Inflammatory macrophage (primary cell): ENCODE measurements at regions not wholly inside any gene's neighbourhood (a gene's known extent, or its start where the extent isn't known, plus 50 kb on each side); places are given as distances from the start of the nearest gene placed in this dataset.

ENCODE experiments used
- DNase-seq, 2 donors: peaks; one replicate each; pipeline ENCODE4 v3.0.0-alpha.2; 2020 to 2022

DNA sequence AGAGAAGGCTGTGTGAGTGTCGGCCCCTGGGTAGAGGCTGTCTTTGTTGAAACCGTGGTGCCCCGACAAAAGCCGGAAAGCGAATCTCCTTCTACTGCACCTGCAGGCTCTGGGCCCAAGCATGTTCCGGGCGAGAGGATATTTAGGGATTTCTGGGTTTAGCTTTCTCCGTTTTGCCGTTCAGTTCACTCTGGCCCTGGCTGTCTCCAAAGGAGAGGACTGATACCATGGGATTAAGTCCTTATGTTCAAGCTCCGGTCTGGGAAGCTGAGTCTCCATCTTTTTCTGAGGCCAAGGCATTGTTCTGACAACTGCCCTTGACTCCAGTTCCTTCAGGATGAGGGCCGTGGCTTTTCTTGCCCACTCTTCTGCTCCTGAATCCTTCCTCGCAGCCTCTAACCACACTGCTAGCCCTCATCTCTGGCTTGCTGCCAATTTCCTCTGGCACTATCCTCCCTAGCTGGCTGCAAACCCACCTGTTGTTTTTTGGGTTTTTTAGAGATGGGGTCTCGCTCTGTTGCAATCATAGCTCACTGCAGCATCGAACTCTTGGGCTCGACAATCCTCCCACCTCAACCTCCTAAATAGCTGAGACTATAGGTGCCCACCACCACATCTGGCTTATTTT is 206.8 kb downstream of the SKIDA1 start:
- no peak for DNase-seq

DNA sequence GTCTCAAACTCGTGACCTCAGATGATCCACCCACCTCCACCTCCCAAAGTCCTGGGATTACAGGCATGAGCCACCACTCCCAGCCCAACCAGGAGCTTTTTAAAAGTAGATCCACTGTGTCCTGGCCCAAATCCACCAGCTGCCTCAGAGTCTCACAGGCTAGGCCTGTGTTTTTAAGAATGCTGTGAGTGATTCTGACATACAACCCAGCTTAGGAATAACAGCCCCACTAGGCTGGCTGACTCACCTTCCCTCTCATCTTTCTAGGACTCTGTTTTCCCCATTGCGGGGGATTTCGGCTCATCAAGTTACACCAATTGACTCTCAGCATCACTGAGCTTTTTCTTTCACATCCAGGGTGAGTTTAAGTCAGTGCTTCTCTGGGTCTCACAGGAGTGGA is 207.6 kb downstream of the SKIDA1 start:
- DNase-seq: no peak

DNA sequence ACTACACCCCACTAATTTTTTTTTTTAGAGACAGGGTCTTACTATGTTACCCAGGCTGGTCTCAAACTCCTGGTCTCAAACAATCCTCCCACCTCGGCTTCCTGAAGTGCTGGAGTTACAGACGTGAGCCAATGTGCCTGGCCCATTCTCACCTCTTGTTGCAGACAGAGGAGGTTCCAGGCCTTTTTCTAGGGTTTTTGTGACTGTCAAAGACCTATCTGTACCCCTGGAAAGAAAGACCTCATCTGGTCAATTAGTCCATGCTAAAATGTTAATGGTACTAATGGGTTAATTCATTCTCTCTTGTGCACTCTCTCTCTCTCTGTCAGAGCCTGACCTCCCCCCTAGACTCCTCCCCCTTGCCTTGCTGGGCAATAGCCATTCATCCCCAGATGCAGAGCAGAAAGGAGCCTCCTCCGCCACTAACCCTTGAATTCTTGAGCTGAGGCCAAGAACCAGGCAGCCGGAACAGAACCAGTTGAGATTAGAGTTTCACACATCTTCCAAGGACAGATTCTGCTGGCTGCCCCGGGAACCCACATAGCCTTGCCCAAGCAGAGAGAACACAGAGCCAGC is 209.7 kb downstream of the SKIDA1 start:
- no peak for DNase-seq

DNA sequence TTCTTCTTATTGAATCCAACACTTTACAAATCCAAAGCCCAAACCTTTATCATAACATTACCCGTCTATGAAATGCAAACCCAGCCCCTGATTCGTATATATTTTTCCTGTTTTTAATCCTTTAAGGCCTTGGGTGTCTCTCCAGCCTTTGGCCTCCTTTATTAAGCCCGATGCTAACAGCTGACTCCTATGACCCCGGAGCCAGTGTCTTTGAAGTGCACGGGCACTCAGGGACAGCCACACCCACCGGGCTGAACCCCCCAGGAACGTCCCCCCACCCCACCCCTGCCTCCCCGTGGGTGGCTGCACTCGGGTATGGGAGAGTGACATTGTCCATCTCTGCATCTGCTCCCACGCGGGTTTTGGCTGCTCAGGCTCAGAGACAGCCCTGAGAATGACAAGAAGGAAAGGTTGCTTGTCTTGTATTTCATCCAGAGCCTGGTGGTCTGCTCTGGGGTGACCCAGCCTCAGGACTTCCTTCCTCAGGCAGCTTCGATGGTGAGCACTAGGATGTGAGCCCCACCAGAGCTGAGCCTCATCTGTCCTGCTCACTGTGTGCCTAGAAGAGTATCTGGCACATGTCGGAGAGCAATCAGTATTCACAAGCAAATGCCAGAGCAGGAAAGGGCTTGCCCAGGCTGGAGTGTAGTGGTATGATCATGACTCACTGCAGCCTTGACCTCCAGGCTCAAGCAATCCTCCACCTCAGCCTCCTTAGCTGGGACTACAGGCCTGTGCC is 210.4 kb downstream of the SKIDA1 start:
- no peak for DNase-seq

DNA sequence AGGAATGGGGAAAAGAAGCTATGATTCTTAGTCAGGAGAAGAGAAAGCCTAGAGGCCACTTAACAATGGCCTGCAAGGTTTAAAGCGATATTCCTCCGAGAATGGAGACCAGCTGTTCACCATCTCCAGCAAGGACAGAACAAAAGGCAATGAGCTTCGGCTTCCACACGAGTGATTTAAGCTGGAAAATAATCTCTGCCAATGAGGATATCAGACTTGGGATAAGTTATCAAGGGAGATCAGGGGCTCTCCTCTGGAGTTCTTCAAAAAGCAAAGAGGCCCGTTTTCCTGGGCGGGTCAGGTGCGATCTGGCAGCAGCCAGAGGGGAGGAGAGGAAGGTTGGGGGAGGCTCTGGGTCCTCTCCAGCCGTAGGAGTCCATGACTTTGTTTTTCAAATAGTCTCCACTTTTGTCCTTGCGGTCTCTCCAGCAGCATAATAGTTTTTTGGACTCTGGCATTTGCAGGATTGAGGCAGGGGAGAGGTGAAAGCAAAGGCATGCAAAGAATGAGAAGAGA is 211.3 kb downstream of the SKIDA1 start:
- no peak for DNase-seq

DNA sequence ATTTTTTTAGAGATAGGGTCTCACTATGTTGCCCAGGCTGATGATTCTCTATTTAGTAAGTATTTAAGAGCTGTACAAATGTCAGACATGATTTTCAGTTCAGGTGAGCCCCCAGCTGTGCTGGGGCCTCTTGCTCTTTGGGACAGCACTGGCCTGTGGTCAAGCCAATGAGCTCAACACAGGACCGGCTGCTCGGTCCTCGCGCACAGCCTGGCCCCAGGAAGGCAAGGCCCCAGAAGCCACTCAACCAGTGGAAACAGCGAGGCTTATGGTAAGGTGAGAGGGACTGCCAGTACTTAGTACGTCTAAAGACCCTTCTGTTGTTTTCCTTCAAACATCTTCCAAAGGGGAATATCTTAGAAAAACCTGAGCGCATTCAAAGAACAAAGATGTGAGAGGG is 211.8 kb downstream of the SKIDA1 start:
- no peak for DNase-seq

DNA sequence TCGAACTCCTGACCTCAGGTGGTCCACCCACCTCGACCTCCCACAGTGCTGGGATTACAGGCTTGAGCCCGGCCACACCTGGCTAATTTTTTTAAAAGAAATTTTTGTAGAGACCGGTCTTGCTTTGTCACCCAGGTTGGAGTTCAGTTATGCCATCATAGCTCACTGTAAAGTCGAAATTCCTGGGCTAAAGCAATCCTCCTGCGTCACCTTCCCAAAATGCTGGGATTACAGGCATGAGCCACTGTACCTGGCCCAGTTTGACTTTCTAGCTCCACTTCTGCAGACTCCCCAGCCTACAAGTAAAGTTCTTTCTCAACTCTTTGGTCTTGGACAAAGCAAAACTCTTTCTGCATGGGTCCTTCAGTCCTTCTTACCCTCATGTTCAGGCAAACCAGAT is 214.1 kb downstream of the SKIDA1 start:
- DNase-seq: no peak

DNA sequence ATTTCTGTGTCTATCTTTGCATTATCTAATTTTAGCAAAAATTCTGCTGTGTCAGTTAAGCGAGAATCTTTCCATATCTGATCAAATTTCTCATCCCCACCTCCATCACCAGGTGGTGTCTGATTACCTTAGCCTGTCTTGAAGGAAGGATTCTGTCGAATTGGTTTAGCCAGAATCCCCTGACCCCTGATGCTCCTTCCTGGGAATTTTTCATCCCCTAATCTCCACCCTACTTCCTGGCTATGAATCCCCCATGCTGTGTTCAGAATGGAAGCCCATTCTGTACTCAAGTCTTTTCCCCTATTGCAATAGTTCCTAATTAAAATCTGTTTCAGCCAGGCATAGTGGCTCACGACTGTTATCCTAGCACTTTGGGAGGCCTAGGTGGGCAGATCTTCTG is 216.1 kb downstream of the SKIDA1 start:
- no peak for DNase-seq

DNA sequence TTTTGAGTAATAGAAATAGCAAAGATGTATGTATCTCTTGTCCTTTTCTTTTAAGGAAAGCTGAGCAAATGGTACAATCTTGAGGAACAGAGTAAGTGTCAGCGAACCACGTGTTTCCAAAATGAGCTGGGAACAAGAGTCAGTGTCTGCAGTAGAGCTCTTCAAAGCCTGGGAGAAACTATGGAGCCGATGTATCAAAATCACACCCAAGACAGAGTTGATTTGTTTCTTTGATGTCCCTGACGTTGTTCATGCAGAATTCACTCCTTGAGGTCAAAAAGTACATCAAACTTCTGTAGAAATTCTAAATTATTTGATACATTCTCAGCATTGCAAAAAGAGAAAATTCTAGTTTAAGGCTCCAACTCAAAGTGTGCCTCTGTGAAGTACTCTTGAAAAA is 216.5 kb downstream of the SKIDA1 start:
- no peak for DNase-seq

DNA sequence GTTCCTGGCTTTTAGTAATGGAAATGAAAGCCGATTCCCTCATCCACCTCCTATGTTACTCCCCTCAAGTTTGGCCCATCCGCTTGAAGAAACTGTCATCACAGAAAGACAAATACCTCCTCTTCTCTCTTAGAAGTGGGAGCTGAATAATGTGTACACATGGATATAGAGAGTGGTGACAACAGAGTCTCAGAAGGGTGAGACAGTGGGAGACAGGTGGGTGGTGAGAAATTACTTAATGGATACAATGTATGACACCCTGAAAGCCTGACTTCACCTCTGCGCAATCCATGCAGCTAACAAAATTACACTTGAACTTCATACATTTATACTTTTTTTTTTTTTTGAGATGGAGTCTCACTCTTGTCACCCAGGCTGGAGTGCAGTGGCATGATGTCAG is 217.5 kb downstream of the SKIDA1 start:
- DNase-seq: no peak

DNA sequence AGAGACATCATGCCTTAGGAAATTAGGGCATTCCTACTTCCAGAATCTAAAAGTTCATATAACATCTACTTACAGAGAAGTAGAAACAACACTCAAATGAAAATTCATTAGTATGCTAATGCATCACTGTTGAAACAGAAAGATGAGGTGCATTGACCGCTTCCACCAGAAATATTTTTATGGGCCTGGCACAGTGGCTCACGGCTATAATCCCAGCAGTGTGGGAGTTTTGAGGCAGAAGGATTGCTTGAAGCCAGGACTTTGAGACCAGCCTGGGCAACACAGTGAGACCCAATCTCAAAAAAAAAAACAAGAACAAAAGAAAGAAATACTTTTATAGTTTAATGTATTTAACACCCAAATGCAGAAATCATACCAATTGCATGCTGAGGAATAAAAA is 220.9 kb downstream of the SKIDA1 start:
- DNase-seq: no peak

DNA sequence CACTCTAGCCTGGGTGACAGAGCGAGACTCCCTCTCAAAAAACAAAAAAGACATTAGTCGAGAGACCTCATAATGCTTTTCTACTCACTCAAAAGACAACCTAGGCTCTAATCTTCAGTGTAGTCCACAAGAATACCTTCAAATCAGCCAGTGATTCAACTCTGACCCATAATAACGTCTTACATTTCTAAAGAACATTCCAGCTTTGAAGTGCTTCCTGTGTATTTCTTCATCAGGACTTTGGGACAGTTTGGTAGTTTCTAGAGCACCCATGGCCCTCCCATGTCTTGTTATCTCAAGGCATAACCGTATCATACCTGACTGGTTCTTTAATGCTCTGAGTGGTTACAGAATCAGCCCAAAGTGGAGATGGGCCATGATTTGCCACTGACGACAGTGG is 221.3 kb downstream of the SKIDA1 start:
- DNase-seq: no peak

DNA sequence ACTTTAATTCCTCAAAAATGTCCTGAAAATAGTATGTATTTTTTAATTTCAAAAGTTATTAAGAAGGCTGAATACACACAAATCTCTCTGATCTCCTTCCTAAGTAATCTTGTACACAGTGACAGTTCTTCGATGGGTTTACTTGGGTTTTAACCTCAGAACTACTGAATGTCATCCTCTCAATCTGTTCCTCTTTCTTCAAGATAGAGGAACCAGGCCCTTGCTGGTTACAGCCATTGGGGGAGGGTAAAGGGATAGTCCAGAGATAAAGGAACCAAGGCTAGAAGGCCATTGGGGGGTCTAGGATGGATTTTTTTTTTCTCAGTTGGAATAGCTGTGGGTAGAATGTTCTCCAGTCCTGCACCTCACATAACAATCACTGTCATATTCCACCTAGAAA is 224.9 kb downstream of the SKIDA1 start:
- peak; percentile 67 to 72 for DNase-seq

DNA sequence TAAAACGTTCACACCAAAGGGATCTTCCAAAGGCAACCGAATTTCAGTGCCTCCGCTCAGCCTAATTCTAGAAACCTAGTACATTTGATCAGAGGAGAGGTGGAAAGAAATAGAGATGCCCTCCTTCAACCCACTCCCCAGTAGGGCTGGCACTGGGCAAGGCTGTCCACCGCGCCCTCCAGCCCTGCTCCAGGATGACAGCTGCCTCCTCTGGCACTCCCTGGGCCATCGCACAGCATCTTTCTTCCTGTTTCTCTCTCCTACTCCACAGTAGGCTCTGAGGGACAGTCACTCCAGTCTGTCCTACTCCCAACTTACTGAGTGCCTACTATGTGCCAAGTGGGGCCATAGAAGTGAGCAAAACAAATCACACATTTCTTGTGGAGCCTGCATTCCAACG is 226.2 kb downstream of the SKIDA1 start:
- no peak for DNase-seq

DNA sequence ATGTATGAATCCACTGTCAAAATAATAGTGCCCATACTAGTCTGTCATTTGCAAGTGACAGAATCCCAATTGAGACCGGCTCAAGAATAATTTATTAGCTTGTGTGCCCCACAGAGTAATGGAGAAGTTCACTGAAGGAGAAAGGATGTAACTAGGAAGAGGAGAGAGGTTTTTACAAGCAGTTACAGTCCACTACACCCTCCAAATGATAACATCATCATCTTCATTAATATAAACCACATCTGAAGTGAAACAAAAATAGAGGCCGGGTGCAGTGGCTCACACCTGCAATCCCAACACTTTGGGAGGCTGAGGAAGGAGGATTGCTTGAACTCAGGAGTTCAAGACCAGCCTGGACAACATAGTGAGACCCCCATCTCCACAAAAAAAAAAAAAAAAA is 226.8 kb downstream of the SKIDA1 start:
- DNase-seq: no peak

DNA sequence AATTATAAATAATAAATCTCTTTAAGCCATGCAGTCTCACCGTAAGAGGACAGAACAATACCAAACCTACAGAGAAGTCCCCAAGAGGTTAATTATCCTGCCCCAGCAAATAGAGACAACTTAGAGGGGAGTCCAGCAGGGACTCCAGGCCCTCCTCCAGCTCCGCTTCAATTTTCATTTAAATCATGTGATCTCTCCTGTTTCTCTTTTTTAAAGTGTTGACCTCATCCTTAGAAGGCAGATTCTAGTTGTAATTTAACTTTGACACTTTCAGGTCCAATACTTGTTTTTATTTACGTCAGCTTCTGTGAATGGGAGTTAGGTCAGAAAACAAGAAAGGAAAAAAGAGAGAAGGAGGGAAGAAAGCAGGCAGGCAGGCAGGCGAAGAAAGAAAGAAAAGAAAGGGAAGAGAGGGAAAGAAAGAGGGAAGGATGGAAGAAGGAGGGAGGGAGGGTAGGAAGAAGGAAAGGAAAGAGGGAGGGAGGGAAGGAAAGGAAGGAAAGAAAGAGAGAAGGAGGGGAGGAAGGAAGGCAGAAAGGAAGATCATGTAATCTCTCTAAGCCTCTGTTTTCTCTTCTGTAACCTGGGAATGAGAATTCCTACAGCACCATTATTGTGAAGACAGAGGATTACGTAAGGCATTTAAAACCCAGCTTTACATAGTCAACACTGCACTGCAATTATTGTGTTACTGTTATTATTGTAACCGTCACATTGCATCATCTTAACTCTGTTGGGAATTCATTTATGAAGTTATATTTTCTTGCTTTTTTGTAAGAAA is 227.7 kb downstream of the SKIDA1 start:
- DNase-seq: no peak

DNA sequence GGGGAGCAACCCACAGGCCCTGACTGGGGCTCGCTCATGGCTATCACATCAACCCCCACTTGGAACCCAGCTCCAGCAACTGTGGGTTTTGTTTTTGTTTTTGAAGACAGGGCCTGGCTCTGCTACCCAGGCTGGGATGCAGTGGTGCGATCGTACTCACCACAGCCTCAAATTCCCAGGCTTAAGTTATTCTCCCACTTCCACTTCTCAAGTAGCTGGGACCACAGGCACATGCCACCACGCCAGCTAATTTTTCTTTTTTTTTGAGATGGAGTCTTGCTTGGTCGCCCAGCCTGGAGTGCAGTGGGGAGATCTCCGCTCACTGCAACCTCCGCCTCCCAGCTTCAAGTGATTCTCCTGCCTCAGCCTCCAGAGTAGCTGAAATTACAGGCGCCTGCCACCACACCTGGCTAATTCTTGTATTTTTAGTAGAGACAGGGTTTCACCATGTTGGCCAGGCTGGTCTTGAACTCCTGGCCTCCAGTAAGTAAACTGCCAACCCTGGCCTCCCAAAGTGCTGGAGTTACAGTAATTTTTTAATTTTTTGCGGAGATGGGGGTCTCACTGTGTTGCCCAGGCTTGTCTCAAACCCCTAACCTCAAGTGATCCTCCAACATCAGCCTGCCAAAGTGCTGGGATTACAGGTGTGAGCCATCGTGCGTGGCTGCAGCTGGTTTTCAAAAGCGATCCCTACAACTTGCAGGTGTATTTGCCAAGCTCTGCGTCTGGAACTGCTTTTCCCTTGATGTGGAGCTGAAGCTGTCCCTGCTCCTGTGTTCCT is 228.7 kb downstream of the SKIDA1 start:
- no peak for DNase-seq

DNA sequence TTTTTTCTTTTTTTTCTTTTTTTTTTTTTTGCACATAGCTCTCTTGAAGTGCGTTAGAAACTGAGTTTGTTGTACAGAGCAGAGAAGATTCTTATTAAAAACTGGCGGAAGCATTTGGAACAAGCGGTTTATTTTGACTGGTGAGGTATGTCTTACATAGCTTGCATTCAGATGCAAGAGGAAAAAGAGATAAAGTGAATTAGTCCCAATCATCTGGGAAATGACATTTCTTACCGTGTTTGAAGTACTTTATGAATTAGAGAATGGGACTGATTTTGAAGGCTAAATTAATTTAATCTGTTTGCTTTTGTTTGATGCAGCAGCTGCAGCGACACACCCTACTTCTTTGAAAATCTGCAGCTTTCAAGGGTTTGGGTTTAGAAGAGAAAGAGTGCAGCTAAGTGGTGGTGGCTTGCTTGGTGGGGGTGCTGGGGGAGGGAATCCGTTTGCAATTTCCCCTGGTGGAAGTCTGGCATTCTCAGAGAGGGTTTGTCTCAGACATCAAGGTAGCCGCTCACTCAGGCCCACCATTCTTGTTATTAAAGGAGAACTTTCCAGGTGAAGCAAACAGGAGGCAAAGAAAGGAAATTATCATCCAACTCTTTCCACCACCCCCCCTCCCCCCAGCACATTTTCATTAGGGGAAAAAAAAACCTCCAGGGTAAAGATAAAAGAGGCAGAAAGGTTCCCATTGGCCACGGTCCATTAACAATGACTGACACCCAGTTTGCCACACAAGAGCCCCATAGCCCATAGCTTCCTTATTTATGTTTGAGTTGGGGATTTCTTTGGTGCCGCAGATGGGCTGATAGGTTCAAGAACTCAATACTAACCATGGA is 231.7 kb downstream of the SKIDA1 start:
- no peak for DNase-seq

DNA sequence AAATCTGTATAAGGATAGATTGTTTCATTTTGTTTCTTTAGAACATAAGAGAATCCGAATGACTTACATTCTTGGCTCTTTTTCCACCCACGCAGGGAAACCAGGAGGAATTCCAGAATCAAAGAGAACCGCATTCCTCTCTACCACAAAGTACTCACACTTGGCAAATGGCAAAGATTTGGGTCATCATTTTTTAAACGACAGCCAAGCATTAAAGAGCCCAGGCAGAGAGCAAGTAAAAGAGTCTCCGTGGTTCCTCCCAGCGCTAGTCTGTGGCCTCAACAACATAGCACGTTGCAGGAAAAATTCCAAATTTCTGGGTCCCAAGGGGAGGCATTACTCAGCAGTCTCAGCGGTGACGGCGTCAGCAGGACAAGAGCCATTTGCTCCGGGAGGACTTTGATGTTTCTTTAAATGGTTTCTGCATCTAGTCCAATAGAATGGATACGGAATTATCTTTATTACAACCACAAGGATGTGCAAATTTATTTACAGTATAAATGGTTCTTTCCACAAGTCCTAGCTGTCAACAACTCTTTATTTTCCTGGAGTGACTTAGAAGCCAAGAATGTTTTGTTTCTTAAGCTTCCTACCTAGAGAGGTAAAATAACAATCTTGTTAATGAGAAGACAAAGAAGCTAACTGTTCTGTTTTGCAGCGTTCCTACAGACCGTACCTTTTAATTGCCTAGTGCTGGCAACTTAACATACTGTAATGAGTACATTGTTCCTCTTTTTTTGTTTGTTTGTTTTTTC is 232.5 kb downstream of the SKIDA1 start:
- DNase-seq: peak in 1 of 2 donors; percentile 3

DNA sequence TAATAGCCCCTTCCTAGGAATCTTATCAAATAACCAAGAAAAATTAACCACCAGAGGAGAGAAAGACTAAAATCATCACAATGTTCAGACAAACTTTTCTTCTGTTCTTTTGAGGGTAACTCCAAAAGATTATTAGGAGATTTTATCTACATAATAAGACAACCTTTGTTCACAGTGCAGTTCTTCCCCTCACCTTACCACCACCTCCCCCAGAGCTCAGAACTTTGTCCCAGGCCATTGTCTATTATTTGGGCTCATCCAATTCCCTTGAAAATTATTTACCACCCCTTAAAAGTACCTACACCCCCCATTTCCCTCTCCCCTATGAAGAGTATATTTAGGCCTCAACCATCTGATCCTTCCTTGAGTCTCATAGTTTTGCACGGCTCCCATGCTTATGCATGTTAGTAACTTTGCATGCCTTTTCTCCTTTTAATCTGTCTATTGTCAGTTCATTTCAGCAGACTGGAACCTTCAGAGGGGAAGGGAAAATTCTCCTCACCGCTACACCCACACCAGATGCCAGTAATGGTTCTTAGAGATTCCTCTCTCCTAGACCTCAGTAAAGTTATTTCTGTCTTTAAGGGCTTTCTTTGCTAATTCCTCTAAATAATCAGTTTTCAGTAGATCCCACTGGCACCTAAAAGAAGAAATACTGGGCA is 234.9 kb downstream of the SKIDA1 start:
- DNase-seq: no peak
